GM23338 (cell line): ENCODE measurements at regions not wholly inside any gene's neighbourhood (a gene's known extent, or its start where the extent isn't known, plus 50 kb on each side); places are given as distances from the start of the nearest gene placed in this dataset.

Experiments
- ATAC-seq: fragments of 200-7000 bp; cut with Tn5 transposase; 3 replicates; pipeline ENCODE4 v1.9.1; 2020
- DNase-seq: peaks from one replicate; pipeline ENCODE4 v3.0.0-alpha.2; 2015; ENCODE audit warnings: low spot score
- H2AFZ ChIP-seq: fragments of 200-600 bp; sonication (generic); 2 replicates; pipeline ENCODE4 v1.8.0; 2016; ENCODE audit warnings: antibody characterized with exemption, mild to moderate bottlenecking, moderate library complexity
- H3F3A ChIP-seq: fragments of 200-600 bp; sonication (generic); replicated peaks from 2 replicates; pipeline ENCODE4 v1.8.0; 2017; ENCODE audit warnings: antibody characterized with exemption, mixed run types, low read depth
- H3K27ac ChIP-seq: fragments of 200-600 bp; sonication (generic); 2 replicates; pipeline ENCODE4 v1.6.1; 2016; ENCODE audit warnings: low read depth
- H3K27me3 ChIP-seq: fragments of 200-600 bp; sonication (generic); 2 replicates; pipeline ENCODE4 v1.8.0; 2016; ENCODE audit warnings: mild to moderate bottlenecking, mixed run types, moderate library complexity; ENCODE audit not compliant: insufficient read depth
- H3K36me3 ChIP-seq: fragments of 200-600 bp; sonication (generic); 2 replicates; pipeline ENCODE4 v1.8.0; 2016; ENCODE audit warnings: mild to moderate bottlenecking; ENCODE audit not compliant: insufficient read depth
- H3K4me1 ChIP-seq: fragments of 200-600 bp; sonication (generic); 2 replicates; pipeline ENCODE4 v1.8.0; 2016; ENCODE audit warnings: mild to moderate bottlenecking, moderate library complexity; ENCODE audit not compliant: insufficient read depth
- H3K4me2 ChIP-seq: fragments of 200-600 bp; sonication (generic); 2 replicates; pipeline ENCODE4 v1.7.1; 2017; ENCODE audit warnings: mixed run types
- H3K4me3 ChIP-seq: fragments of 200-600 bp; sonication (generic); 2 replicates; pipeline ENCODE4 v1.6.1; 2016; ENCODE audit warnings: mixed run types
- H3K79me2 ChIP-seq: fragments of 200-600 bp; sonication (generic); replicated peaks from 2 replicates; pipeline ENCODE4 v1.8.0; 2017; ENCODE audit warnings: mild to moderate bottlenecking; ENCODE audit not compliant: insufficient read depth
- H3K9me2 ChIP-seq: fragments of 200-600 bp; sonication (generic); 2 replicates; pipeline ENCODE4 v1.8.0; 2017; ENCODE audit not compliant: insufficient read depth
- H4K20me1 ChIP-seq: fragments of 200-600 bp; sonication (generic); replicated peaks from 2 replicates; pipeline ENCODE4 v1.8.0; 2017; ENCODE audit warnings: mild to moderate bottlenecking; ENCODE audit not compliant: insufficient read depth
- H3K27ac Mint-ChIP-seq: 2 replicates; pipeline ENCODE4 v1.8.0; 2020; ENCODE audit warnings: inconsistent platforms, mild to moderate bottlenecking, moderate library complexity, mixed read lengths
- H3K27me3 Mint-ChIP-seq: 3 replicates; pipeline ENCODE4 v1.8.0; 2022; ENCODE audit warnings: low read depth, mild to moderate bottlenecking, moderate library complexity, mixed read lengths, inconsistent platforms; ENCODE audit not compliant: insufficient read depth, poor library complexity
- H3K36me3 Mint-ChIP-seq: 3 replicates; pipeline ENCODE4 v1.8.0; 2021; ENCODE audit warnings: low read depth, mild to moderate bottlenecking, inconsistent platforms, moderate library complexity, mixed read lengths
- H3K4me1 Mint-ChIP-seq: 3 replicates; pipeline ENCODE4 v1.8.0; 2020; ENCODE audit warnings: mild to moderate bottlenecking, inconsistent platforms, mixed read lengths
- H3K4me3 Mint-ChIP-seq: 3 replicates; pipeline ENCODE4 v1.8.0; 2021; ENCODE audit warnings: moderate library complexity, mild to moderate bottlenecking, inconsistent platforms, mixed read lengths
- H3K9me3 Mint-ChIP-seq: 3 replicates; pipeline ENCODE4 v1.8.0; 2020; ENCODE audit warnings: moderate library complexity, mild to moderate bottlenecking, inconsistent platforms, mixed read lengths
- CREB1 ChIP-seq: fragments of 250-450 bp; sonication (Bioruptor Pico); IDR thresholded peaks from 2 replicates; pipeline ENCODE4 v1.5.0; 2020; ENCODE audit warnings: low read depth, mild to moderate bottlenecking, moderate library complexity
- CTCF ChIP-seq, 2 experiments: fragments of 200-600 bp in 1 of 2; sonication (generic) in 1 of 2; conservative IDR thresholded peaks; 2 replicates each; pipeline versions ENCODE4 v1.5.1 to v1.6.1; 2016 to 2017; ENCODE audit warnings: antibody characterized with exemption in 2 of 2, low read depth in 2 of 2, mild to moderate bottlenecking in 2 of 2, moderate library complexity in 1 of 2
- ETS1 ChIP-seq: IDR thresholded peaks from 2 replicates; pipeline ENCODE4 v1.6.1; 2016; ENCODE audit warnings: antibody characterized with exemption
- EZH2 ChIP-seq: fragments of 200-600 bp; sonication (generic); IDR thresholded peaks from one replicate; pipeline ENCODE4 v1.8.0; 2017; ENCODE audit warnings: antibody characterized with exemption, mild to moderate bottlenecking, low read depth; ENCODE audit not compliant: unreplicated experiment
- JUNB ChIP-seq: IDR thresholded peaks from one replicate; pipeline ENCODE4 v1.6.1; 2016; ENCODE audit warnings: antibody characterized with exemption; ENCODE audit not compliant: unreplicated experiment
- REST ChIP-seq: IDR thresholded peaks from one replicate; pipeline ENCODE4 v1.6.1; 2018; ENCODE audit warnings: antibody characterized with exemption; ENCODE audit not compliant: unreplicated experiment
- ZNF114 ChIP-seq: fragments of 250-450 bp; sonication (Bioruptor Pico); IDR thresholded peaks from 2 replicates; pipeline ENCODE4 v1.5.0; 2020; ENCODE audit warnings: mild to moderate bottlenecking, moderate library complexity
- ZNF331 ChIP-seq: fragments of 250-450 bp; sonication (Bioruptor Pico); IDR thresholded peaks from 2 replicates; pipeline ENCODE4 v1.5.0; 2020; ENCODE audit warnings: low read depth, mild to moderate bottlenecking, moderate library complexity
- TF ChIP-seq, protein P1 (sequence below): fragments of 250-450 bp; sonication (Bioruptor Pico); IDR thresholded peaks from 2 replicates; pipeline ENCODE4 v1.5.0; 2020; ENCODE audit warnings: mild to moderate bottlenecking, moderate library complexity

DNA sequence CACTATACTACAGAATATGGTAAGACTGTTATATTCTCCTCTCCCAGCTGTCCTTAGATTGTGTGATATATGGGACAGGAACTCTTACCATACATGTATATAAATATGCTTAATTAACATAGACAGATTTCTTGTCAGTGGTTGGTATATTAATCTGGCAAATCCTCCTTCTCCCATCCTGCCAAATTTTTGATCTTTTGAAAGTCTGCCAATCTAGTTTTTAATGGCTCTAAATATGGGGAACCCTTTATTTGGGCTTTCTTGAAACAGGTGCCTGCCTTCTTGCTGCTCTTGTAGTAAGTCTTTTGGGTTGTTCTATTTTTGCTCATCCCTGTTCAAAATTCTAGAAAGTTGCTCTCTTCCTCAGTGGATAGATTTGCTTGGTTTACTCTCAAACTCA, 63.5 kb downstream of the SPATA31D1 start:
- H3K4me1 Mint-ChIP-seq = no peaks in the 10 kb centered on the region
- H4K20me1 ChIP-seq = no peaks in the 10 kb centered on the region
- H3K4me1 ChIP-seq = no peaks in the 10 kb centered on the region
- H3K4me3 ChIP-seq = no peak overlapping the region
- no peak overlapping the region for H3K4me2 ChIP-seq
- peaks cover 7% of the 10 kb centered on the region for H3K27me3 Mint-ChIP-seq
- no peaks in the 10 kb centered on the region for H3K27me3 ChIP-seq
- no peaks in the 10 kb centered on the region for H3K36me3 ChIP-seq
- DNase-seq (no peak), ATAC-seq (no peak)
- no peaks in the 10 kb centered on the region for H3F3A ChIP-seq
- no peak overlapping the region for H3K27ac Mint-ChIP-seq
- no peaks in the 10 kb centered on the region; the same call in 2 of the 3 replicates for H3K36me3 Mint-ChIP-seq
- H3K27ac ChIP-seq = no peak overlapping the region
- H3K9me3 Mint-ChIP-seq = peaks cover 10% of the 10 kb centered on the region; the same call in 2 of the 3 replicates
- no peaks in the 10 kb centered on the region for H3K79me2 ChIP-seq
- H2AFZ ChIP-seq = no peak overlapping the region
- TF ChIP-seq ETS1 (no peak), CTCF (conservative IDR thresholded peaks at IDR 0.05; ENCODE audit: low read depth in 2 of 2) (no peak), ZNF331 (no peak), EZH2 (no peak), JUNB (no peak), ZNF114 (no peak), REST (no peak), CREB1 (CRISPR knock-in tag) (no peak)
- TF ChIP-seq, protein P1, sequence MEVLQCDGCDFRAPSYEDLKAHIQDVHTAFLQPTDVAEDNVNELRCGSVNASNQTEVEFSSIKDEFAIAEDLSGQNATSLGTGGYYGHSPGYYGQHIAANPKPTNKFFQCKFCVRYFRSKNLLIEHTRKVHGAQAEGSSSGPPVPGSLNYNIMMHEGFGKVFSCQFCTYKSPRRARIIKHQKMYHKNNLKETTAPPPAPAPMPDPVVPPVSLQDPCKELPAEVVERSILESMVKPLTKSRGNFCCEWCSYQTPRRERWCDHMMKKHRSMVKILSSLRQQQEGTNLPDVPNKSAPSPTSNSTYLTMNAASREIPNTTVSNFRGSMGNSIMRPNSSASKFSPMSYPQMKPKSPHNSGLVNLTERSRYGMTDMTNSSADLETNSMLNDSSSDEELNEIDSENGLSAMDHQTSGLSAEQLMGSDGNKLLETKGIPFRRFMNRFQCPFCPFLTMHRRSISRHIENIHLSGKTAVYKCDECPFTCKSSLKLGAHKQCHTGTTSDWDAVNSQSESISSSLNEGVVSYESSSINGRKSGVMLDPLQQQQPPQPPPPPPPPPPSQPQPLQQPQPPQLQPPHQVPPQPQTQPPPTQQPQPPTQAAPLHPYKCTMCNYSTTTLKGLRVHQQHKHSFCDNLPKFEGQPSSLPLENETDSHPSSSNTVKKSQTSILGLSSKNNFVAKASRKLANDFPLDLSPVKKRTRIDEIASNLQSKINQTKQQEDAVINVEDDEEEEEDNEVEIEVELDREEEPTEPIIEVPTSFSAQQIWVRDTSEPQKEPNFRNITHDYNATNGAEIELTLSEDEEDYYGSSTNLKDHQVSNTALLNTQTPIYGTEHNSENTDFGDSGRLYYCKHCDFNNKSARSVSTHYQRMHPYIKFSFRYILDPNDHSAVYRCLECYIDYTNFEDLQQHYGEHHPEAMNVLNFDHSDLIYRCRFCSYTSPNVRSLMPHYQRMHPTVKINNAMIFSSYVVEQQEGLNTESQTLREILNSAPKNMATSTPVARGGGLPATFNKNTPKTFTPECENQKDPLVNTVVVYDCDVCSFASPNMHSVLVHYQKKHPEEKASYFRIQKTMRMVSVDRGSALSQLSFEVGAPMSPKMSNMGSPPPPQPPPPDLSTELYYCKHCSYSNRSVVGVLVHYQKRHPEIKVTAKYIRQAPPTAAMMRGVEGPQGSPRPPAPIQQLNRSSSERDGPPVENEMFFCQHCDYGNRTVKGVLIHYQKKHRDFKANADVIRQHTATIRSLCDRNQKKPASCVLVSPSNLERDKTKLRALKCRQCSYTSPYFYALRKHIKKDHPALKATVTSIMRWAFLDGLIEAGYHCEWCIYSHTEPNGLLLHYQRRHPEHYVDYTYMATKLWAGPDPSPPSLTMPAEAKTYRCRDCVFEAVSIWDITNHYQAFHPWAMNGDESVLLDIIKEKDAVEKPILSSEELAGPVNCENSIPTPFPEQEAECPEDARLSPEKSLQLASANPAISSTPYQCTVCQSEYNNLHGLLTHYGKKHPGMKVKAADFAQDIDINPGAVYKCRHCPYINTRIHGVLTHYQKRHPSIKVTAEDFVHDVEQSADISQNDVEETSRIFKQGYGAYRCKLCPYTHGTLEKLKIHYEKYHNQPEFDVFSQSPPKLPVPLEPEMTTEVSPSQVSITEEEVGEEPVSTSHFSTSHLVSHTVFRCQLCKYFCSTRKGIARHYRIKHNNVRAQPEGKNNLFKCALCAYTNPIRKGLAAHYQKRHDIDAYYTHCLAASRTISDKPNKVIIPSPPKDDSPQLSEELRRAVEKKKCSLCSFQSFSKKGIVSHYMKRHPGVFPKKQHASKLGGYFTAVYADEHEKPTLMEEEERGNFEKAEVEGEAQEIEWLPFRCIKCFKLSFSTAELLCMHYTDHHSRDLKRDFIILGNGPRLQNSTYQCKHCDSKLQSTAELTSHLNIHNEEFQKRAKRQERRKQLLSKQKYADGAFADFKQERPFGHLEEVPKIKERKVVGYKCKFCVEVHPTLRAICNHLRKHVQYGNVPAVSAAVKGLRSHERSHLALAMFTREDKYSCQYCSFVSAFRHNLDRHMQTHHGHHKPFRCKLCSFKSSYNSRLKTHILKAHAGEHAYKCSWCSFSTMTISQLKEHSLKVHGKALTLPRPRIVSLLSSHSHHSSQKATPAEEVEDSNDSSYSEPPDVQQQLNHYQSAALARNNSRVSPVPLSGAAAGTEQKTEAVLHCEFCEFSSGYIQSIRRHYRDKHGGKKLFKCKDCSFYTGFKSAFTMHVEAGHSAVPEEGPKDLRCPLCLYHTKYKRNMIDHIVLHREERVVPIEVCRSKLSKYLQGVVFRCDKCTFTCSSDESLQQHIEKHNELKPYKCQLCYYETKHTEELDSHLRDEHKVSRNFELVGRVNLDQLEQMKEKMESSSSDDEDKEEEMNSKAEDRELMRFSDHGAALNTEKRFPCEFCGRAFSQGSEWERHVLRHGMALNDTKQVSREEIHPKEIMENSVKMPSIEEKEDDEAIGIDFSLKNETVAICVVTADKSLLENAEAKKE (CRISPR knock-in tag) = no peak
- no peak overlapping the region for H3K4me3 Mint-ChIP-seq
- H3K9me2 ChIP-seq = no peaks in the 10 kb centered on the region
